IPS-18c (cell line): ENCODE measurements at regions not wholly inside any gene's neighbourhood (a gene's known extent, or its start where the extent isn't known, plus 50 kb on each side); places are given as distances from the start of the nearest gene placed in this dataset.

Experiments
- H3K4me3 ChIP-seq: 2 replicates; pipeline ENCODE4 v1.7.0; 2013; ENCODE audit warnings: low read depth, mild to moderate bottlenecking, low read length, moderate library complexity; ENCODE audit not compliant: insufficient read depth
- H3K9me3 ChIP-seq: one replicate; pipeline ENCODE4 v1.6.1; 2013; ENCODE audit warnings: mild to moderate bottlenecking, low read length, moderate library complexity; ENCODE audit not compliant: control insufficient read depth, insufficient read depth

DNA sequence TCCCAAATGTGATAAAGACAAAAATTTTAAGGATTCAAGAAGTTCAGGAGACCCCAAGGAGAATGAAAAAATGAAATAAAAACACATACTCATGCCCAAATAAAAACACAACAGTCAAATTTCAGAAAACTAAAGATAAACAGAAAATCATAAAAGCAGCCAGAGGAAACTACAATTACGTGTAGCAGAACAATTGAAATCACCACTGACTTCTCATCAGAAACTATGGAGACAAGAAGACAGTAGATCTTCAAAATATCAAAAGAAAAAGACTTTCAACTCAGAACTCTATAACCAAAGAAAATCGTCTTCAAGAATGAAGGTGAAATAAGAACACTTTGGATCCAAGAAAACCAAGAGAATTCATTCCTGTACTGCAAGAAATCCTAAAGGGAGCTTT lies 54.9 kb downstream of the DIO3 start:
- H3K9me3 ChIP-seq, result peaks cover 2% of the 10 kb centered on the region
- no peak overlapping the region for H3K4me3 ChIP-seq

DNA sequence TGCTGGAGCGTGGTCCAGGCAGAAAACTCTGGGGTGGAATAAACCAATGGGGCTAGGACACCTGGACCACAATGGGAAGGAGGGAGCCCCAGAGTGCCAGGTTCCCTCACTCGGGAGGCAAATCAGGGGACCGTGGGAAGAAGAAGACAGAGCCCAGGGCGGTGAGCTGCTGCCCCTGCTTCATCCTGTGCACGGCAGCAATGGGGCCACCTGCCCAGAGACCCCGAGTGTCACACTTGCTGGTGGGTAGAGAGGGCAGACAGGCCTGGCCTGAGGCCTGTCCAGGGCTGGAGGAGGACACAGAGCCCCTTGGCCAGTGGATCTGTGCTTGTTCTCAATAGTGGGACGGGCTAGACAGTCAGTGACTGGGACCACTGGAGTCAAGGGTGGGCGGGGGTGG lies 58.2 kb downstream of the DIO3 start:
- H3K9me3 ChIP-seq, result peaks cover 2% of the 10 kb centered on the region
- H3K4me3 ChIP-seq, result no peak overlapping the region

DNA sequence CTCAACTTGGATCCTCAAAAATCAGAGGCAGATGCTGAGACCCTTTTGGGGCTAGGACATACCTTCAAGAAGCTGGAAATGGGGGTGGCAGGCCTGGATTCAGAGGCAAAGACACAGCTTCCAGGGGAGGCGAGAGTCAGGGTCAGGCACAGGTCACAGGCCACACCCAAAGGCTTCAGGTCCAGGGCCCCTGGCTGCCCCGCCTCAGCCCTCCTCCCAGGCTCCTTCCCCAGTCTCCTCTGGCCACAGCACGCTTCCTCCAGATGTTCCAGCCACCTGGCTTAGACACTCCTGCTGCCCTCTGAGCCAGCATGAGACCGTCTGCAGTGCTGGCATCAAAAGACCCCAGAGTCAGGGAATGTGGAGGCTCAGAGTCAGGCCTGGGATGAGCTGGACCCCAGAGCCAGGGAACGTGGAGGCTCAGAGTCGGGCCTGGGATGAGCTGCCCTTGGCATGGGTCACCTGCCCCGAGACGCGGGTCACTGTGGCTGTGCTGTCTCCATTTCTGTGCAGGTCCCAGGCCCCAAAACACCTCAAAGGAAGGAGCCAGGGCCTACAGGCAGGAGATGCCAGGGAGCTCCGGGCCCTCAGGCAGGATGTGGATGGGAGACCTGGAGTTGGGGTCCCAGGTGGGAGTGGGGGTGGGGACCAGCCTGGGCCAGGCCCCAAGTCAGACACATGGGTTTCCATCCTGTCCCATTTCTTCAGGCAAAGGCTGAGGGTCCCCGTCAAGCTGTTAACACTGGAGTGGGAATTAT lies 58.9 kb downstream of the DIO3 start:
- Histone ChIP-seq H3K9me3 (peaks cover 2% of the 10 kb centered on the region), H3K4me3 (no peak overlapping the region)

DNA sequence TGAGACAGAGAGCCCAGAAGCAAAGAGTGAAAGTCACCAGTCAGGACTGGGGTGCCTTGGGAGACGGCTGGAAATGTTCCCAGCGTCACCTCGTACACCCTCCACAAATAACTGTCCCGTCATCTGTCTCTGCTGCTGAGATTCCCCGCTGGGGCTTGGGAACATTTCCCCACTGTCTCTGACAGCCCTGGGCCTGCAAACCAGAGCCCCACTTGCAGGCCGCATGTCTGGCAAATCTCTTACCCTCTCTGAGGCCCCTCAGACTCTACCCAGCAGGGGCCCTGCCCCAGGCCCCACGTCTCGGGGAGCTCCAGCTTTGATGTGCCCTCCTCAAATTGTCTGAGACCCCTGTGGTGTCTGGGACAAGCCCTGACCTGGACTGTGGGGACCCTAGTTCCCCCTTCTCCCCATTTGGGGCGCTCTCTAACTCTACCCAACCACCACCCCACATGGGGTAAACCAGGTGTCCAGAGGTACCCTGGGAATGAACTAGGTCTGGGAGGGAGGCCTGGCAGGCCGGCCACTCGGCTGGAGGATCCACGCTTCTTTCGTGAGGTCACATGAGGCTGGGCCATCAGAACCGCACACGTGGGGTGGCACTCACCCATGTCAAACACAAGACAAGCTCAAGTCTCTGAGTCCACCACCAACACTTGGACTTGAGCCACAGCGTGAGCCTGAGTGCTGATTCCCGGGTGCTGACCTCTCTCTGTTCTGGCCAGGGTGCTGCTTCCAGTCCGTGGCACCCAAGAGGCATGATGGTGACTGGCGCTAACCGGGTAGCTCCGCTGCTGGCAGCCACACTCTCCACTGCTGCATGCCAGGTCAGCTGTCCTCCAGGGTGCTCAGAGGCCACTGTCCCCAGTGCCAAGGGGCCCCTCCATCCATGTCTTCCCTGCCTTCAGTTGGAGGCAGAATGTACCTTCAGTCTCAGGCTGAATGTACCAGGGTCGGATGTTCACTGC lies 59.8 kb downstream of the DIO3 start:
- Histone ChIP-seq H3K9me3 (no peaks in the 10 kb centered on the region), H3K4me3 (no peak overlapping the region)

DNA sequence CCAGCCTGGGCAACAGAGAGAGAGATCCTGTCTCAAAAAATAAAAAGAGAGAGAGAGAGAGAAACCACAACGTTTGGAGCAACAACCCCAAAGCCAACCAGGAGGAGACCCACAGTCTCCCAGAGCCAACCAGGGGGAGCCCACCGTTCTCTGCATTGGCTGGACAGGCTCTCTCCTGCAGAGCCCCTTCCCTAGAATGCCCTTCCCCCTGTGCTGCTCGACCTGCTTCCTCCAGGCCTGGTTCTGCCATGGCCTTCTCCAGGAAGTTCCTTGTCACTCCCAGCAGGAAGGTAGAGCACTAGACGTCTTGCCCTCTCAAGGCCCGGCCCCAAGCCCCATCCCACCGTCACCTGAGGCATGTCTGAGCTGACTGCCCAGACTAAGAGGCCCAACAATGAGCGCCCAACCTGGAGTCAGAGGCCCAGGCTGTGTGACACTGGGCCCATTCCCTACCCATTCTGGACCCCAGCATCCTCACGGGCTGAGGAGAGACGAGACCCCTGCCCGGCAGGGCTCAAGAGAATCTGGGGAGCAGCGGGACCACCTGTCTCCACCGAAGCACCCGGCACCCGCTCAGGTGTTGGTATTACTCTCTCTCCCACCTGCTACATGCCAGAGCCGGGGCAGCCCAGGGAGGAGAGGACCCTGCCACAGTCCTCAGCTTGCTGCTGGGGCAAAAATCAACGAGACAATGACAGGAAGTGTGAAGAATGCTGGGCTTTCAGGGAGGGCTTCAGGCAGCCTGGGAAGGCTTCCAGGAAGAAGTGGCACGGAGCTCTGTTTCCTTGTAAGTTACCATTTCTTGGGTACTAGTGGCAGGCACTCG lies 61.2 kb downstream of the DIO3 start:
- Histone ChIP-seq H3K4me3 (no peak overlapping the region), H3K9me3 (no peaks in the 10 kb centered on the region)

DNA sequence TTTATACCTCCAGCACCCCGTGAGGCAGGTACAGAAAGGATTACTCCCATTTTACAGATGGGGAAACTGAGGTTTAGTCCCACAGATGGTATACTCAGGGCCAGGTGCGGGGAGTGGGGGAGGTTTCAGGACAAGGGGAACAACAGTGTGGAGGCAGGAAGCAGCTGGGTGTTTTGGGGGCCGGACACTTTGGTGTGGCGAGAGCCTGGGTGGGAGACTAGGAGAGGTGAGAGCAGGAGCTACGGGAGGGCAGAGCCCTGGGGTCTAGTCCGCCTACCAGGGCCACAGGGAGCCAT lies 61.7 kb downstream of the DIO3 start:
- Histone ChIP-seq H3K9me3 (no peaks in the 10 kb centered on the region), H3K4me3 (no peak overlapping the region)

DNA sequence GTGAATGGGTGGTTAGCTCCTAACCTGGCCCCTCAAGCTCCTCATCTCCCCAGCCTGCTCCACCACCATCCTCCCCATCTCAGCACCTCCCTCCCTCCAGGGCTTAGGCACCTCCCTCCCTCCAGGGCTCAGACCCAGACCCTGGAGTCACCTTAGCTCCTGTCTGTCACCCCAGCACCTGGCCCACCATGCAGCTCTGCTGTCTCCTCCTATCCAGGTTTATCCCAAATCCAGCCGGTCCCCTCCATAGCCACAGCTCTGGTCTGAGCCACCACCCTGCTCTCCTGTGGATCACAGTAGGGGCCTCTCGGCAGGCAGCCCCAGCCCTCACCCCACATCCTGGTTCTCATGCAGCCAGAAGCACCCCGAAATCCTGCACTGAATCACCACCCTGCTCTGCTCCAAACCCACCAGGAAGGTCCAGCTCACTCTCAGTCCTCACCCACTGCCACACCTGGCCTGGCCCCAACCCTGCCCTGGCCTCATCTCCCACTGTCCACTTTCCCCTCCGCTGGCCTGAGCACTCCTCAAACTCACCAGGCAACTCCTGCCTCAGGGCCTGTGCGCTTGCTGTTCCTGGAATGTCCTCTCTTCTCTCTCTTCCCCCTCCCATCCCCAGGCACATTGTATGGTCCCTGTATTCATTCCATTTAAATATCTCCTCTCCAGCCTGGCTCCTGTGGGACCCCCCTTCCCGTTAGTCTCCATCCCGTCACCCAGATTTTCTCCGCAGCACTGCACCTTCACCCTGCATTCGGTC lies 62.6 kb downstream of the DIO3 start:
- Histone ChIP-seq H3K9me3 (no peaks in the 10 kb centered on the region), H3K4me3 (no peak overlapping the region)

DNA sequence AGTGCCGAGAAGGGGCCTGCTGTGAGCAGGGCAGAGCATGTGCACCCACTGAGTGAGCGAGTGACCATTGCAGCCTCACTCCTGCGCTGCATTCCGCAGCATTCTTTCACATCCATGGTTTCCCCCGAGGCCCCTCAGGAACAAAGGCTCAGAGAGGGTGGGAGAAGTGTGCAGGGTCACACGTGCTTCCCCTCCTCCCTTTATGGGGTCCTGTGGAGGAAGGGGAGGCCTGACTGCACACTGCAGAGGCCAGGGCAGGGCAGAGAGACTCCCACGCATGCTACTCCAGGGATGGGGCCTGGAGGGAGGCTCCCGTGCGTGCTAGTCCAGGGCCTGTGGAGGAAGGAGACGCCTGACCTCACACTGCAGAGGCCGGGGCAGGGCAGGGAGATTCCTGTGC lies 63.2 kb downstream of the DIO3 start:
- H3K9me3 ChIP-seq, result no peaks in the 10 kb centered on the region
- no peak overlapping the region for H3K4me3 ChIP-seq

DNA sequence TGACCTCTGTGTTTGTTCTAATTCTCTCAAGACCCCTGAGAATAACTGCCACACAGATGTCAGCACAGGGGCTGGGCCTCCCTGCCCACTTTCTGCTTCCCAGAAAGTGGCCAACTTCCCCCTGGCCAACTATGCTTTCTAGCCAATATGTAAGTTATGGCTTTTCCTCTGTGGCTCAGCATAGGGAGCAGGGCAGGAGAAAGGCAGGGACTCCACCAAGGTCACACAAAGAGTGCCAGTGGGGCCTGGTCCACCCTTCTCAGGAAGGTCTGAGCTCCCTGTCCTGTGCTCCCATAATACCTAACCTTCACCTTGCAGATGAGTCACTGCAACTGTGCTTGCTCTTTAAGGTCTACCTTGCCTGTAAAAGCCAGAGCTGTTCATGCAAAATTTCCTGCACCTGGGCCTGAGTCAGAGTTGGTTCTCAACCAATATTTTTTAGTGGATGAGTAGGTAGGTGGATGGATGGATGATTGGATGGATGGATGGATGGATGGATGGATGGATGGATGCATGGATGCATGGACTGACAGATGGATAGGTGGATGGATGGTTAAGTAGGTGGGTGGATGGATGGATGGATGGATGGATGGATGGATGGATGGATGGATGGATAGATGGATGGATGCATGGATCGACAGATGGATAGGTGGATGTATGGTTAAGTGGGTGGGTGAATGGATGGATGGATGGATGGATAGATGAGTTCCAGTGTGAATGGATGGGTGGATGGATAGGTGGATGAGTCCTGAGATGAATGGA lies 64.2 kb downstream of the DIO3 start:
- Histone ChIP-seq H3K4me3 (no peak overlapping the region), H3K9me3 (no peaks in the 10 kb centered on the region)

DNA sequence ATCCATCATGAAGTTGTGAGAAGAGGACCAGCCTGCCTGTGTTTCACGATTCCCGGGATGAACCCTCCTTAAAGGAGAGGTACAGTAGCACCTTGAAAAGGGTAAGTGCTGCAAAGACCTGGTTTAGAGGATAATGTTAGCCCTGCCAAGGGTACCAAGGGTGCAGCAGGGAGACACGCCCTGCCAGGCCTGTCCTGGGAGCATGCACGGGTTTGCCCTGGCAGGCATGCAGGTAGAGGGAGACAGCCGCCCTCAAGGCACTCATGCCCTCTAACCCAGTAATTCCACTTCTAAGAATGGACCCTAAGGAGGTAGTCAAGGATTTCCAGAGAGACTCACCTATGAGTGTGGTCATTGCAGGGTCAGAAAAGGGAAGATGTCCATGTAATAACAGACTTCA lies 65.0 kb downstream of the DIO3 start:
- Histone ChIP-seq H3K4me3 (no peak overlapping the region), H3K9me3 (no peaks in the 10 kb centered on the region)

DNA sequence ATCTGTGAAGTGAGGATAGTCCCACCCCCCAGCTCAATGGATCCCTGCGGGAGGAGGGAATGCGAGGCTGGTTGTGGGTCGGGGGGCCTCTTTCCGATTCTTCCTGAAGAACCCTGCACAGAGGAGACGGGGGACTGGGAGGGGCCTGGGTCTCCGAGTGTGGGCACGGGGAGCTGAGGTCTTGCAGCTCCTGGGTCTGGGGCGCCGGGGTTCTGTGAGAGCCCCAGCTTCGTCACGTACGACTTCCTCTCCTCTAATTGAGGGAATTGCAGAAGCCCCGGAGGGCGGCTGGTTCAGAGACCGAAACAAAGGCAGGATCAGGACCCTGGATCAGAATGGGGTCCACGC lies 66.6 kb downstream of the DIO3 start:
- Histone ChIP-seq H3K4me3 (no peak overlapping the region), H3K9me3 (no peaks in the 10 kb centered on the region)

DNA sequence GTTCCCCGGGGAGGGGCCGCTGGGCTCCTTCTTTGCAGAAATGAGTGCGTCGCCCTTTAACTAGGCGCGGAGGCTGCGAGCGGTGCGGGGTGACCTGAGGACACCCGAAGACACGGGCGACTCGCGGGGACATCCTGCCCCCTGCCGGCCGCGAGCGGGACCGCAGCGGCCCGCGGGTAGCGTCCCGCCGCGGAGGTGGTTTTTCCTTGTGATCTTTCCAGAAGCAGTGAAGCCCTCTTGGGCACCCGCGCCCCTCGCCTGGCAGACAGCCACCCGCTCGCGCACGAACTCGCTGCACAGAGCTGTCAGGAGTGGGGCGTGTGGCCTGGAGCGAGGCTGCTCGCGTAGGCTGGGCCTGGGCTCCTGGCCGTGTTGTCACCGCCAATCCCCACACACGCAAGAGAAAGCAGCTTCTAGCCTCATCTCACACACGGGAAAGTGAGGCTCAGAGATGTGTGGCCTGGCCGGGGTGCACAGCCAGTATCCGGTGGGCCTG lies 67.2 kb downstream of the DIO3 start:
- Histone ChIP-seq H3K4me3 (no peak overlapping the region), H3K9me3 (no peaks in the 10 kb centered on the region)

DNA sequence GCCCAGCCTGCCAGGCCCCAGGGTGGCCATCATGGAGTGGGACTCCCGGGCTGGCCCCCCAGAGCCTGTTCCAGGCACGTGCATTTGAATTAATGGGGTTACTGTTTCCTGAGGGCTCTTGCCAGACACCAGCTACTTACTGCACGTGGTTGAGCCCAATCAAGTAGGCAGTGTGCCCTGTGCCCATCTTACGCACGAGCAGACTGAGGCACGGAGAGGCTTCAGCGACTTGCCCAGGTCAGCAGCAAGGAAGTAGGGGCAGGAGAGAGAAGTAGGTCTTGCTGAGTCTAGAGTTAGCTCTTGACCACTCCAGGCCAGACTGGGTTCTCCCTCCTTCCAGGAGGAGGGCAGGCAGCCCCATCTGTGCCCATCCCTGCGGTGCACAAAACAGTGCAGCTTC lies 67.7 kb downstream of the DIO3 start:
- Histone ChIP-seq H3K4me3 (no peak overlapping the region), H3K9me3 (peaks cover 2% of the 10 kb centered on the region)

DNA sequence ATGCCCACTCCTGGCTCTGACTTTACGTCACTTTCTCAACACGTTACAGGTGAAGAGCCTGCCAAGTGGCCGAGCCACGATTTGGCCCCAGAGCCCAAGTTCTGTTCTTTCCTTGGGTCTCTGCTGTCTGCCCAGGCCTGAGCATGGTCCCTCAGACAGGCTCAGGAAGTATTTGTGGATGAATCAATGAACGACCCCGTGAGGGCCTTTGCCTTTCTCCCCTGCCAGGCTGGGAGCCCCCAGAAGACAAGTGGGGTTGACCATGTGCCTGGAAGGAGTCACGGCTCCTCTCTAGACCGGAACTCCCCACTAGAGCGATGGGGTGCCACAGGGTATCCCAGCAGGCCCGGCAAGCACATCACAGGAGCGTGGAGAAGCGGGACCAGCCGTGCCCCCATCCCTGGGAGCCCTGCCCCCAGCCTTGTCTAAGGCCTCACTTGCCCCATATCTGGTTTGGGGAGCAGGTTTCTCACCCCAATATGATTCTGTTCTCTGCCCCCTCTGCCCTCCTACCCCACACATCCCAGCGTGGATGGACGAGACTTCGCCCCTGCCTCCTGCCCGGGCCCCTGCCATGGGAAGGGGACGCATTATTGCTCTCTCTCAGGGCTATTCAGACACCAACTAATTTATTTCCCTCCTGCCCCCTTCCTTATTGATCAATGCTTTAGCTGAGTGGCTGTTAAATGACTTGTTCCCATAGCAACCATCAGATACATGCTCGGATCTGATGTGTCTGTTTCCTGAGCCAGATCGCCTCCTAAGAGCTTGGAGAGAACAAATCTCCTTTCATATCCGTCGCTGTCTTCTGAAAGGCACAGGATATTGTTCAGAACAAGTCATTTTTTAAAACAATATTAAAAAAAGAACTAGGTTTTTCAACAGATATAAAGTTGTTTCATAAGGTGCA lies 69.0 kb downstream of the DIO3 start:
- H3K9me3 ChIP-seq, result peaks cover 2% of the 10 kb centered on the region
- no peak overlapping the region for H3K4me3 ChIP-seq

DNA sequence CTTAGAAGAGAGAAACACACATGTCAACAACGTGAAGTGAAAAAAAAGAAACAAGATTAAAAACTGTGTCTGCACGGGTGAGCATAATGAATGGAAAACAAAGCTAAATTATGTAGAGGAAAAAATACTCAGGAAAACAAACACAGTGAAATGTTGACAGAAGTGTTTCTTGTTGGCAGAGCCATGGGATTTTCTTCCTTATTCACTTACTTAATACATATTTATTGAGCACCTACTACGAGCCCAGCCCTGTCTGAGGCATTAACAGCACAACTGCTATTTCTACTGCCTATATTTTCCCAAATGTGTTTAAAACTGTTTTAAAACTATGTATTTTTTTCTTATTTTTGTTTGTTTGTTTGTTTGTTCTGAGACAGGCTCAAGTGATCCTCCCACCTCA lies 69.9 kb downstream of the DIO3 start:
- peaks cover 2% of the 10 kb centered on the region for H3K9me3 ChIP-seq
- no peak overlapping the region for H3K4me3 ChIP-seq
